ENCODE measurements at regions not wholly inside any gene's neighbourhood (a gene's known extent, or its start where the extent isn't known, plus 50 kb on each side); places are given as distances from the start of the nearest gene placed in this dataset.

- TF ChIP-seq CTCF (conservative IDR thresholded peaks at IDR 0.05; ENCODE audit: low read depth, low read length) (no peak), EZH2phosphoT487 (IDR thresholded peaks at IDR 0.05; ENCODE audit: borderline replicate concordance, low read length) (no peak), EZH2 (IDR thresholded peaks at IDR 0.05; ENCODE audit: low read length, unreplicated experiment) (no peak)
Observed at GRCh38 chr17:13088666-13089065, 70.8 kb upstream of the ELAC2 start.
